Coronary artery (tissue), 2 donors: ENCODE measurements at regions not wholly inside any gene's neighbourhood (a gene's known extent, or its start where the extent isn't known, plus 50 kb on each side); places are given as distances from the start of the nearest gene placed in this dataset.

ENCODE experiments used
- DNase-seq: peaks from one replicate; pipeline ENCODE4 v3.0.0-alpha.2; 2017; ENCODE audit warnings: low spot score
- H3K27ac ChIP-seq, 2 donors: fragments of 200-600 bp; sonication (generic); one replicate each; pipeline ENCODE4 v1.5.1; 2016 to 2019
- H3K4me3 ChIP-seq: fragments of 200-600 bp; sonication (generic); 2 replicates; pipeline ENCODE4 v1.5.1; 2016; ENCODE audit warnings: mild to moderate bottlenecking, moderate library complexity
- TF ChIP-seq, protein P1 (sequence below): fragments of 200-600 bp; sonication (generic); IDR thresholded peaks from one replicate; pipeline ENCODE4 v1.5.1; 2019; ENCODE audit warnings: antibody characterized with exemption

DNA sequence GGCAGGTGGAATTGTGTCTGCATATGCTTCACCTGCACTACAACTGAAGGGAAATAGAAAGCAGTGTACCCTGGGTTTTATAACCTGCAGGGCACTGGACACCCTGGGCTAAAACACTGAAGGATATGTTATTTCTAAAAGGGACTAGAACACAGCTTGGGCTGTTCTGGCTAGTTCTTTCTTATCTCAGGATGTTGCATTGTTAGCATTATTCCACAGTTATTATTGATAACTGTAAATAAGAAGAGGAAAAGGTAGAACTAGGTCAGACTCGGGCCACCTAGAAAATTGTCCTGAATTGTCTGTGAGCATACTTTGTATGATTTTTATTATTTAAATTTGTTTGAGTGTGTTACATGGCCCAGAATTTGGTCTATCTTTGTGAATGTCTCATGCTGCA is 493.9 kb upstream of the CDH9 start:
- TF ChIP-seq, protein P1, sequence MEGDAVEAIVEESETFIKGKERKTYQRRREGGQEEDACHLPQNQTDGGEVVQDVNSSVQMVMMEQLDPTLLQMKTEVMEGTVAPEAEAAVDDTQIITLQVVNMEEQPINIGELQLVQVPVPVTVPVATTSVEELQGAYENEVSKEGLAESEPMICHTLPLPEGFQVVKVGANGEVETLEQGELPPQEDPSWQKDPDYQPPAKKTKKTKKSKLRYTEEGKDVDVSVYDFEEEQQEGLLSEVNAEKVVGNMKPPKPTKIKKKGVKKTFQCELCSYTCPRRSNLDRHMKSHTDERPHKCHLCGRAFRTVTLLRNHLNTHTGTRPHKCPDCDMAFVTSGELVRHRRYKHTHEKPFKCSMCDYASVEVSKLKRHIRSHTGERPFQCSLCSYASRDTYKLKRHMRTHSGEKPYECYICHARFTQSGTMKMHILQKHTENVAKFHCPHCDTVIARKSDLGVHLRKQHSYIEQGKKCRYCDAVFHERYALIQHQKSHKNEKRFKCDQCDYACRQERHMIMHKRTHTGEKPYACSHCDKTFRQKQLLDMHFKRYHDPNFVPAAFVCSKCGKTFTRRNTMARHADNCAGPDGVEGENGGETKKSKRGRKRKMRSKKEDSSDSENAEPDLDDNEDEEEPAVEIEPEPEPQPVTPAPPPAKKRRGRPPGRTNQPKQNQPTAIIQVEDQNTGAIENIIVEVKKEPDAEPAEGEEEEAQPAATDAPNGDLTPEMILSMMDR: no peak
- H3K4me3 ChIP-seq: no peak overlapping the region
- H3K27ac ChIP-seq: no peak overlapping the region
- DNase-seq: no peak

DNA sequence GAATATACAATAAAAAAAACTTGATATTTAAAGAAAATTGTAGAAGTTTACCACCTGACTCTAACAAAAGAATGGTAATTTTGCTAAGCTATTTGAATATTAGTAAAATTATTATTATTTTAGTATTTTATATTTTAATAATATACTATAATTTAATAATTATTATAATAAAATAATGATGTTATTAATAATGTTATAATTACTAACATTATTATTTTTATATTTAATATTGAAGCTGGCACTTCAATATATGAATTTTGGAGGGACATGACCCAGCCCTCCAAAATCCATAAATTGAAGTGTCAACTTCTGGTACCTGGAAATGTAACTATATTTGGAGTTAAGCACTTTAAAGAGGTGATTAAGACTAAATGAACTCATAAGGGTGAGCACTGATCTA is 486.1 kb upstream of the CDH9 start:
- Histone ChIP-seq H3K4me3 (no peak overlapping the region), H3K27ac (no peak overlapping the region)
- TF ChIP-seq, protein P1: no peak
- no peak for DNase-seq

DNA sequence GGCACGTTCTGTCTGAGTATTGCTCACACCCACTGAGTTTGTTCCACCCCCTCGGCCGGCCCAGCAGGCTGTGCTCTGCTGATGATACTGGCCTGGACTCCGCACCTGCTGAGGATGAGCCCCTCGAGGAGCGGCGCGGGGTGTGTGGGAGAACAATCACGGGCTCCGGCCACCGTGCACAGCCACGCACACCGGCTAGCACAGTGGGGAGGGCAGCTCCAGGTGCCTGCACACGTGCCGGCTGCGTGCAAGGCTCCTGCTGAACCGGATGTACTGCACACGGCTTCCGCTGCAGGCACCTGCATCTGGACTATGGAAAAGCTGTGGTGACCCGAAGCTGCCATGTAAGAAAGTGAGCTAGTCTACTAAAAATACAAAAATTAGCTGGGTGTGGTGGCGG is 485.2 kb upstream of the CDH9 start:
- DNase-seq: no peak
- no peak overlapping the region for H3K27ac ChIP-seq
- H3K4me3 ChIP-seq: no peak overlapping the region
- TF ChIP-seq, protein P1: no peak

DNA sequence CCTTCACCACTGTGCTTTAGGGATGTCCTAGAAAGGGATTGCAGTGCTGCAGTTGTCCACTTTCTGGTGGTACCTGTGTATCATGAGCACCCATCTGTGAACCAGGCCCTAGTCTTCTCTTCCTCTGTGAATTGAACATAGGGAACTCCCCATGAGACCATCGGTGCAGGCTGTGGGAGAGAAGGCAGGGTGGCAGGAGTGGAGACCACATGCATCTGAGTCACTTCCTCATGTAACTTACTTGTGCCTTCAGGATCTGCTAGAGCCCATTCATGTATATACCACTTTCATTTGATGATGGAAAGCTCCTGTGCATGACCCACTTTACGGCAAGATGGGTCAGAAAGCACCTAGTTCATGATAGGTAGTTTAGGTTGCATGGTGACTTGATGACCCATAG is 478.1 kb upstream of the CDH9 start:
- DNase-seq: no peak
- H3K27ac ChIP-seq: no peak overlapping the region
- TF ChIP-seq, protein P1: no peak
- H3K4me3 ChIP-seq: no peak overlapping the region

DNA sequence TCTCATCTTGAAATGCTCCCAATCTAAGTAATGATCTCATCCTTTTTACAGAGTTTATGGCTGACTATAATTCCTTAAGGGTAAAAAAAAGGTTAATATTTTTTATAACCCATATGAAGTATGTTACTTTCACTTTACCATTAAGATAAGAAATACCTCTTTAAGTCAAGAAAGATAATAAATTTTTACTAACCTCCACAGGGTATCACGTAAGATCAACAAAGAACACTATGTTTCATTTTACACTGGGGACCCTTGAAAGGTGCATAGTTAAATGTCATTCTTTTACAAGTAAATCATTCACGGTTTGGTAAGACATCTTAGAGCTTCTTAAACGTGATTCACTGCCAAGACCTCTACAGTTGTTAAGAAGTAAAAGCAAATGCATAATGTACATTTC is 472.7 kb upstream of the CDH9 start:
- H3K4me3 ChIP-seq: no peak overlapping the region
- no peak overlapping the region for H3K27ac ChIP-seq
- DNase-seq: no peak
- TF ChIP-seq, protein P1: no peak

DNA sequence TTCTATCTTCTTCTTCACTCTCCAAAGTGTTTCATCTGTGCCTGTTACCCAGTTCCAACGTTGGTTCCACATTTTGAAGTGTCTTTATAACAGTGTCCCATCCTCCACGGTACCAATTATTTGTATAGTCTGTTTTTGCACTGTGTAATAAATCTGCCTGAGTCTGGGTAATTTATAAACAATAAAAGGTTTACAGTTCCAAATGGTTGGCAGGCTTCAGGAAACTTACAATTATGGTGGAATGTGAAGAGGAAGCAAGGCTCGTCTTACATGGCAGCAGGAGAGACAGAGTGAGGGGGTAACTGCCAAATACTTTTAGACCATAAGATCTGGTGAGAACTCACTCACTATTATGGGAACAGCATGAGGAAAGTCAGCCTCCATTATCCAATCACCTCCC is 465.4 kb upstream of the CDH9 start:
- no peak overlapping the region for H3K4me3 ChIP-seq
- H3K27ac ChIP-seq: no peak overlapping the region
- TF ChIP-seq, protein P1: no peak
- DNase-seq: no peak

DNA sequence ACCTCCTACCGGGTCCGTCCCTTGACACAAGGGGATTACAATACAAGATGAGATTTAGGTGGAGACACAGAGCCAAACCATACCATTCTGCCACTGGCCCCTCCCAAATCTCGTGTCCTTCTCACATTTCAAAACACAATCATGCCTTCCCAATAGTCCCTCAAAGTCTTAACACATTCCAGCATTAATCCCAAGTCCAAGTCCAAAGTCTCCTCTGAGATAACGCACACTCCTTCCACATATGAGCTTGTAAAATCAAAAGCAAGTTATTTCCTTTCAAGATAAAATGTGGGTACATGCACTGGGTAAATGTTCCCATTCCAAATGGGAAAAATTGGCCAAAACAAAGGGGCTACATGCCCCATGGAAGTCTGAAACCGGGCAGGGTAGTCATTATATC is 463.9 kb upstream of the CDH9 start:
- no peak for DNase-seq

More for the DNA sequence above, 463.9 kb upstream of the CDH9 start:
- Histone ChIP-seq H3K4me3 (no peak overlapping the region), H3K27ac (no peak overlapping the region)
- TF ChIP-seq, protein P1: no peak
